HG02678 (cell line): ENCODE measurements at regions not wholly inside any gene's neighbourhood (a gene's known extent, or its start where the extent isn't known, plus 50 kb on each side); places are given as distances from the start of the nearest gene placed in this dataset.
A peak's percentile ranks its signal among the peaks of the same experiment; 100 is the strongest.

Experiments used
- ATAC-seq: cut with Tn5 transposase; IDR thresholded peaks from one replicate; pipeline ENCODE4 v1.9.1; 2021; ENCODE audit warnings: mild to moderate bottlenecking, moderate library complexity; ENCODE audit not compliant: unreplicated experiment

GRCh38 chr9:80222466-80223169 lies 650.9 kb downstream of the TLE4 start:
- ATAC-seq: no peak

GRCh38 chr9:80218328-80218727 lies 646.6 kb downstream of the TLE4 start:
- ATAC-seq: no peak

- ATAC-seq: no peak
Measured at GRCh38 chr9:80213613-80214012, 641.8 kb downstream of the TLE4 start.

GRCh38 chr9:80208696-80209095 lies 636.9 kb downstream of the TLE4 start:
- ATAC-seq: no peak

GRCh38 chr9:80204054-80204453 lies 632.3 kb downstream of the TLE4 start:
- no peak for ATAC-seq

- ATAC-seq: no peak
Measured at GRCh38 chr9:80197661-80198060, 625.9 kb downstream of the TLE4 start.

GRCh38 chr9:80191108-80191507 lies 619.3 kb downstream of the TLE4 start:
- no peak for ATAC-seq

GRCh38 chr9:80188579-80188978 lies 616.8 kb downstream of the TLE4 start:
- ATAC-seq: no peak

GRCh38 chr9:80185112-80185738 lies 613.5 kb downstream of the TLE4 start:
- no peak for ATAC-seq

- ATAC-seq: no peak
Measured at GRCh38 chr9:80177949-80178480, 606.2 kb downstream of the TLE4 start.

GRCh38 chr9:80175286-80176150 lies 603.8 kb downstream of the TLE4 start:
- peak; percentile 51 for ATAC-seq

GRCh38 chr9:80163889-80164288 lies 592.1 kb downstream of the TLE4 start:
- peak; percentile 66 for ATAC-seq

- ATAC-seq: no peak
Measured at GRCh38 chr9:80158554-80159170, 586.9 kb downstream of the TLE4 start.

GRCh38 chr9:80158131-80158530 lies 586.4 kb downstream of the TLE4 start:
- no peak for ATAC-seq

GRCh38 chr9:80157561-80157983 lies 585.8 kb downstream of the TLE4 start:
- no peak for ATAC-seq

- peak; percentile 66 for ATAC-seq
Measured at GRCh38 chr9:80156756-80157472, 585.1 kb downstream of the TLE4 start.

GRCh38 chr9:80156262-80156661 lies 584.5 kb downstream of the TLE4 start:
- ATAC-seq: peak; percentile 9

- no peak for ATAC-seq
Measured at GRCh38 chr9:80147866-80148265, 576.1 kb downstream of the TLE4 start.

- ATAC-seq: no peak
Measured at GRCh38 chr9:80146466-80146865, 574.7 kb downstream of the TLE4 start.

GRCh38 chr9:80144856-80145255 lies 573.1 kb downstream of the TLE4 start:
- ATAC-seq: no peak
